GM23338 (cell line): ENCODE measurements at regions not wholly inside any gene's neighbourhood (a gene's known extent, or its start where the extent isn't known, plus 50 kb on each side); places are given as distances from the start of the nearest gene placed in this dataset.

Experiments
- ATAC-seq: fragments of 200-7000 bp; cut with Tn5 transposase; 3 replicates; pipeline ENCODE4 v1.9.1; 2020
- DNase-seq: peaks from one replicate; pipeline ENCODE4 v3.0.0-alpha.2; 2015; ENCODE audit warnings: low spot score
- H2AFZ ChIP-seq: fragments of 200-600 bp; sonication (generic); 2 replicates; pipeline ENCODE4 v1.8.0; 2016; ENCODE audit warnings: antibody characterized with exemption, mild to moderate bottlenecking, moderate library complexity
- H3F3A ChIP-seq: fragments of 200-600 bp; sonication (generic); replicated peaks from 2 replicates; pipeline ENCODE4 v1.8.0; 2017; ENCODE audit warnings: antibody characterized with exemption, mixed run types, low read depth
- H3K27ac ChIP-seq: fragments of 200-600 bp; sonication (generic); 2 replicates; pipeline ENCODE4 v1.6.1; 2016; ENCODE audit warnings: low read depth
- H3K27me3 ChIP-seq: fragments of 200-600 bp; sonication (generic); 2 replicates; pipeline ENCODE4 v1.8.0; 2016; ENCODE audit warnings: mild to moderate bottlenecking, mixed run types, moderate library complexity; ENCODE audit not compliant: insufficient read depth
- H3K36me3 ChIP-seq: fragments of 200-600 bp; sonication (generic); 2 replicates; pipeline ENCODE4 v1.8.0; 2016; ENCODE audit warnings: mild to moderate bottlenecking; ENCODE audit not compliant: insufficient read depth
- H3K4me1 ChIP-seq: fragments of 200-600 bp; sonication (generic); 2 replicates; pipeline ENCODE4 v1.8.0; 2016; ENCODE audit warnings: mild to moderate bottlenecking, moderate library complexity; ENCODE audit not compliant: insufficient read depth
- H3K4me2 ChIP-seq: fragments of 200-600 bp; sonication (generic); 2 replicates; pipeline ENCODE4 v1.7.1; 2017; ENCODE audit warnings: mixed run types
- H3K4me3 ChIP-seq: fragments of 200-600 bp; sonication (generic); 2 replicates; pipeline ENCODE4 v1.6.1; 2016; ENCODE audit warnings: mixed run types
- H3K79me2 ChIP-seq: fragments of 200-600 bp; sonication (generic); replicated peaks from 2 replicates; pipeline ENCODE4 v1.8.0; 2017; ENCODE audit warnings: mild to moderate bottlenecking; ENCODE audit not compliant: insufficient read depth
- H3K9me2 ChIP-seq: fragments of 200-600 bp; sonication (generic); 2 replicates; pipeline ENCODE4 v1.8.0; 2017; ENCODE audit not compliant: insufficient read depth
- H4K20me1 ChIP-seq: fragments of 200-600 bp; sonication (generic); replicated peaks from 2 replicates; pipeline ENCODE4 v1.8.0; 2017; ENCODE audit warnings: mild to moderate bottlenecking; ENCODE audit not compliant: insufficient read depth
- H3K27ac Mint-ChIP-seq: 2 replicates; pipeline ENCODE4 v1.8.0; 2020; ENCODE audit warnings: inconsistent platforms, mild to moderate bottlenecking, moderate library complexity, mixed read lengths
- H3K27me3 Mint-ChIP-seq: 3 replicates; pipeline ENCODE4 v1.8.0; 2022; ENCODE audit warnings: low read depth, mild to moderate bottlenecking, moderate library complexity, mixed read lengths, inconsistent platforms; ENCODE audit not compliant: insufficient read depth, poor library complexity
- H3K36me3 Mint-ChIP-seq: 3 replicates; pipeline ENCODE4 v1.8.0; 2021; ENCODE audit warnings: low read depth, mild to moderate bottlenecking, inconsistent platforms, moderate library complexity, mixed read lengths
- H3K4me1 Mint-ChIP-seq: 3 replicates; pipeline ENCODE4 v1.8.0; 2020; ENCODE audit warnings: mild to moderate bottlenecking, inconsistent platforms, mixed read lengths
- H3K4me3 Mint-ChIP-seq: 3 replicates; pipeline ENCODE4 v1.8.0; 2021; ENCODE audit warnings: moderate library complexity, mild to moderate bottlenecking, inconsistent platforms, mixed read lengths
- H3K9me3 Mint-ChIP-seq: 3 replicates; pipeline ENCODE4 v1.8.0; 2020; ENCODE audit warnings: moderate library complexity, mild to moderate bottlenecking, inconsistent platforms, mixed read lengths
- CREB1 ChIP-seq: fragments of 250-450 bp; sonication (Bioruptor Pico); IDR thresholded peaks from 2 replicates; pipeline ENCODE4 v1.5.0; 2020; ENCODE audit warnings: low read depth, mild to moderate bottlenecking, moderate library complexity
- EZH2 ChIP-seq: fragments of 200-600 bp; sonication (generic); IDR thresholded peaks from one replicate; pipeline ENCODE4 v1.8.0; 2017; ENCODE audit warnings: antibody characterized with exemption, mild to moderate bottlenecking, low read depth; ENCODE audit not compliant: unreplicated experiment
- EZH2phosphoT487 ChIP-seq: fragments of 200-600 bp; sonication (generic); IDR thresholded peaks from one replicate; pipeline ENCODE4 v1.8.1; 2018; ENCODE audit warnings: antibody characterized with exemption; ENCODE audit not compliant: unreplicated experiment
- JUNB ChIP-seq: IDR thresholded peaks from one replicate; pipeline ENCODE4 v1.6.1; 2016; ENCODE audit warnings: antibody characterized with exemption; ENCODE audit not compliant: unreplicated experiment
- TF ChIP-seq, protein P1 (sequence below): fragments of 250-450 bp; sonication (Bioruptor Pico); IDR thresholded peaks from 2 replicates; pipeline ENCODE4 v1.5.0; 2020; ENCODE audit warnings: mild to moderate bottlenecking, moderate library complexity
- TF ChIP-seq, protein P2 (sequence below): IDR thresholded peaks from one replicate; pipeline ENCODE4 v1.6.1; 2018; ENCODE audit warnings: antibody characterized with exemption; ENCODE audit not compliant: unreplicated experiment
- TF ChIP-seq, protein P3 (sequence below): IDR thresholded peaks from 2 replicates; pipeline ENCODE4 v1.6.1; 2016; ENCODE audit warnings: antibody characterized with exemption

DNA sequence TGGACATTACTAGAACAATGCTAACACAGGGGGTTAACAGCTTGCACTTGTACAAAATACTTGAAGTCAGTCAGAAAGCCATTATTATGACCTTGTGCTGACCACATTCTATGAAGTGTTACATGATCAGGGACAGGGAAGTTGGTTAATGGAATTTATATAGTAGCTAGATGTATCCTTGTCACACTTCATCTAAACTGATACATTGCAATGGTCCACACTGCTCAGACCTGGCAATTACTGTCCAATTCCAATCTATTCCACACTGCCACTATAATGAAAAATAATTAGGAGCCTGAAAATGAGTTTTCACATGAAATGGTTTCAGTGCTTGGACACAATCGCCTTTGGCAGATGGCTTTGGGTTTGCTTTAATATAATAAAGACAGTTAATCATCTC is 850.8 kb downstream of the EPHA7 start (continued):
- TF ChIP-seq, protein P1, sequence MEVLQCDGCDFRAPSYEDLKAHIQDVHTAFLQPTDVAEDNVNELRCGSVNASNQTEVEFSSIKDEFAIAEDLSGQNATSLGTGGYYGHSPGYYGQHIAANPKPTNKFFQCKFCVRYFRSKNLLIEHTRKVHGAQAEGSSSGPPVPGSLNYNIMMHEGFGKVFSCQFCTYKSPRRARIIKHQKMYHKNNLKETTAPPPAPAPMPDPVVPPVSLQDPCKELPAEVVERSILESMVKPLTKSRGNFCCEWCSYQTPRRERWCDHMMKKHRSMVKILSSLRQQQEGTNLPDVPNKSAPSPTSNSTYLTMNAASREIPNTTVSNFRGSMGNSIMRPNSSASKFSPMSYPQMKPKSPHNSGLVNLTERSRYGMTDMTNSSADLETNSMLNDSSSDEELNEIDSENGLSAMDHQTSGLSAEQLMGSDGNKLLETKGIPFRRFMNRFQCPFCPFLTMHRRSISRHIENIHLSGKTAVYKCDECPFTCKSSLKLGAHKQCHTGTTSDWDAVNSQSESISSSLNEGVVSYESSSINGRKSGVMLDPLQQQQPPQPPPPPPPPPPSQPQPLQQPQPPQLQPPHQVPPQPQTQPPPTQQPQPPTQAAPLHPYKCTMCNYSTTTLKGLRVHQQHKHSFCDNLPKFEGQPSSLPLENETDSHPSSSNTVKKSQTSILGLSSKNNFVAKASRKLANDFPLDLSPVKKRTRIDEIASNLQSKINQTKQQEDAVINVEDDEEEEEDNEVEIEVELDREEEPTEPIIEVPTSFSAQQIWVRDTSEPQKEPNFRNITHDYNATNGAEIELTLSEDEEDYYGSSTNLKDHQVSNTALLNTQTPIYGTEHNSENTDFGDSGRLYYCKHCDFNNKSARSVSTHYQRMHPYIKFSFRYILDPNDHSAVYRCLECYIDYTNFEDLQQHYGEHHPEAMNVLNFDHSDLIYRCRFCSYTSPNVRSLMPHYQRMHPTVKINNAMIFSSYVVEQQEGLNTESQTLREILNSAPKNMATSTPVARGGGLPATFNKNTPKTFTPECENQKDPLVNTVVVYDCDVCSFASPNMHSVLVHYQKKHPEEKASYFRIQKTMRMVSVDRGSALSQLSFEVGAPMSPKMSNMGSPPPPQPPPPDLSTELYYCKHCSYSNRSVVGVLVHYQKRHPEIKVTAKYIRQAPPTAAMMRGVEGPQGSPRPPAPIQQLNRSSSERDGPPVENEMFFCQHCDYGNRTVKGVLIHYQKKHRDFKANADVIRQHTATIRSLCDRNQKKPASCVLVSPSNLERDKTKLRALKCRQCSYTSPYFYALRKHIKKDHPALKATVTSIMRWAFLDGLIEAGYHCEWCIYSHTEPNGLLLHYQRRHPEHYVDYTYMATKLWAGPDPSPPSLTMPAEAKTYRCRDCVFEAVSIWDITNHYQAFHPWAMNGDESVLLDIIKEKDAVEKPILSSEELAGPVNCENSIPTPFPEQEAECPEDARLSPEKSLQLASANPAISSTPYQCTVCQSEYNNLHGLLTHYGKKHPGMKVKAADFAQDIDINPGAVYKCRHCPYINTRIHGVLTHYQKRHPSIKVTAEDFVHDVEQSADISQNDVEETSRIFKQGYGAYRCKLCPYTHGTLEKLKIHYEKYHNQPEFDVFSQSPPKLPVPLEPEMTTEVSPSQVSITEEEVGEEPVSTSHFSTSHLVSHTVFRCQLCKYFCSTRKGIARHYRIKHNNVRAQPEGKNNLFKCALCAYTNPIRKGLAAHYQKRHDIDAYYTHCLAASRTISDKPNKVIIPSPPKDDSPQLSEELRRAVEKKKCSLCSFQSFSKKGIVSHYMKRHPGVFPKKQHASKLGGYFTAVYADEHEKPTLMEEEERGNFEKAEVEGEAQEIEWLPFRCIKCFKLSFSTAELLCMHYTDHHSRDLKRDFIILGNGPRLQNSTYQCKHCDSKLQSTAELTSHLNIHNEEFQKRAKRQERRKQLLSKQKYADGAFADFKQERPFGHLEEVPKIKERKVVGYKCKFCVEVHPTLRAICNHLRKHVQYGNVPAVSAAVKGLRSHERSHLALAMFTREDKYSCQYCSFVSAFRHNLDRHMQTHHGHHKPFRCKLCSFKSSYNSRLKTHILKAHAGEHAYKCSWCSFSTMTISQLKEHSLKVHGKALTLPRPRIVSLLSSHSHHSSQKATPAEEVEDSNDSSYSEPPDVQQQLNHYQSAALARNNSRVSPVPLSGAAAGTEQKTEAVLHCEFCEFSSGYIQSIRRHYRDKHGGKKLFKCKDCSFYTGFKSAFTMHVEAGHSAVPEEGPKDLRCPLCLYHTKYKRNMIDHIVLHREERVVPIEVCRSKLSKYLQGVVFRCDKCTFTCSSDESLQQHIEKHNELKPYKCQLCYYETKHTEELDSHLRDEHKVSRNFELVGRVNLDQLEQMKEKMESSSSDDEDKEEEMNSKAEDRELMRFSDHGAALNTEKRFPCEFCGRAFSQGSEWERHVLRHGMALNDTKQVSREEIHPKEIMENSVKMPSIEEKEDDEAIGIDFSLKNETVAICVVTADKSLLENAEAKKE = no peak
- TF ChIP-seq EZH2 = no peak
- TF ChIP-seq, protein P2, sequence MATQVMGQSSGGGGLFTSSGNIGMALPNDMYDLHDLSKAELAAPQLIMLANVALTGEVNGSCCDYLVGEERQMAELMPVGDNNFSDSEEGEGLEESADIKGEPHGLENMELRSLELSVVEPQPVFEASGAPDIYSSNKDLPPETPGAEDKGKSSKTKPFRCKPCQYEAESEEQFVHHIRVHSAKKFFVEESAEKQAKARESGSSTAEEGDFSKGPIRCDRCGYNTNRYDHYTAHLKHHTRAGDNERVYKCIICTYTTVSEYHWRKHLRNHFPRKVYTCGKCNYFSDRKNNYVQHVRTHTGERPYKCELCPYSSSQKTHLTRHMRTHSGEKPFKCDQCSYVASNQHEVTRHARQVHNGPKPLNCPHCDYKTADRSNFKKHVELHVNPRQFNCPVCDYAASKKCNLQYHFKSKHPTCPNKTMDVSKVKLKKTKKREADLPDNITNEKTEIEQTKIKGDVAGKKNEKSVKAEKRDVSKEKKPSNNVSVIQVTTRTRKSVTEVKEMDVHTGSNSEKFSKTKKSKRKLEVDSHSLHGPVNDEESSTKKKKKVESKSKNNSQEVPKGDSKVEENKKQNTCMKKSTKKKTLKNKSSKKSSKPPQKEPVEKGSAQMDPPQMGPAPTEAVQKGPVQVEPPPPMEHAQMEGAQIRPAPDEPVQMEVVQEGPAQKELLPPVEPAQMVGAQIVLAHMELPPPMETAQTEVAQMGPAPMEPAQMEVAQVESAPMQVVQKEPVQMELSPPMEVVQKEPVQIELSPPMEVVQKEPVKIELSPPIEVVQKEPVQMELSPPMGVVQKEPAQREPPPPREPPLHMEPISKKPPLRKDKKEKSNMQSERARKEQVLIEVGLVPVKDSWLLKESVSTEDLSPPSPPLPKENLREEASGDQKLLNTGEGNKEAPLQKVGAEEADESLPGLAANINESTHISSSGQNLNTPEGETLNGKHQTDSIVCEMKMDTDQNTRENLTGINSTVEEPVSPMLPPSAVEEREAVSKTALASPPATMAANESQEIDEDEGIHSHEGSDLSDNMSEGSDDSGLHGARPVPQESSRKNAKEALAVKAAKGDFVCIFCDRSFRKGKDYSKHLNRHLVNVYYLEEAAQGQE = no peak

DNA sequence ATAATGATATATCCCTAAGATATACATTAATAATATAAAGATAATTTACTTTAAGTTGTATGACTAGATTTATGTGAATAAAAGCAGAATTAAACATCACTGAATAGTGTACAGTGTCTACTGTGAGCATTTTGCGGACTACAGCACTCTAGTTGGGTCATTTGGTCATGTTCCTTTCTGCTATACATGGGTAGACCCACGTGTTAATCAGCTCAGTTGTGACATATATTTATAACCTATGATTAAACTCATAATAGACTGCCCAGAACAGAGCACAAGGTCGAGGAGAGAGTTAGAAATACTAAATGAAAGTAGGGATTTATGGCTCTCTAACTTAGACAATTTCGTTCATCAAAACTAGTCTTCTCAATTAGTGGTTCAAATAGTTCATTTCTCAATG is 852.7 kb downstream of the EPHA7 start:
- no peak overlapping the region for H3K27ac Mint-ChIP-seq
- Histone ChIP-seq H3F3A (no peaks in the 10 kb centered on the region), H3K27ac (no peak overlapping the region), H3K36me3 (no peaks in the 10 kb centered on the region), H4K20me1 (no peaks in the 10 kb centered on the region), H3K9me2 (no peaks in the 10 kb centered on the region), H3K4me1 (no peaks in the 10 kb centered on the region), H3K79me2 (no peaks in the 10 kb centered on the region), H2AFZ (no peak overlapping the region), H3K4me2 (no peak overlapping the region), H3K4me3 (no peak overlapping the region), H3K27me3 (no peaks in the 10 kb centered on the region)
- H3K4me3 Mint-ChIP-seq = no peak overlapping the region
- no peaks in the 10 kb centered on the region for H3K4me1 Mint-ChIP-seq
- no peaks in the 10 kb centered on the region for H3K36me3 Mint-ChIP-seq
- no peaks in the 10 kb centered on the region for H3K9me3 Mint-ChIP-seq
- DNase-seq (no peak), ATAC-seq (no peak)
- no peaks in the 10 kb centered on the region for H3K27me3 Mint-ChIP-seq
- TF ChIP-seq JUNB (no peak), EZH2phosphoT487 (no peak), EZH2 (no peak), CREB1 (CRISPR knock-in tag) (no peak)
- TF ChIP-seq, protein P3, sequence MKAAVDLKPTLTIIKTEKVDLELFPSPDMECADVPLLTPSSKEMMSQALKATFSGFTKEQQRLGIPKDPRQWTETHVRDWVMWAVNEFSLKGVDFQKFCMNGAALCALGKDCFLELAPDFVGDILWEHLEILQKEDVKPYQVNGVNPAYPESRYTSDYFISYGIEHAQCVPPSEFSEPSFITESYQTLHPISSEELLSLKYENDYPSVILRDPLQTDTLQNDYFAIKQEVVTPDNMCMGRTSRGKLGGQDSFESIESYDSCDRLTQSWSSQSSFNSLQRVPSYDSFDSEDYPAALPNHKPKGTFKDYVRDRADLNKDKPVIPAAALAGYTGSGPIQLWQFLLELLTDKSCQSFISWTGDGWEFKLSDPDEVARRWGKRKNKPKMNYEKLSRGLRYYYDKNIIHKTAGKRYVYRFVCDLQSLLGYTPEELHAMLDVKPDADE = no peak
